Kidney capillary endothelial cell (primary cell): ENCODE measurements at regions not wholly inside any gene's neighbourhood (a gene's known extent, or its start where the extent isn't known, plus 50 kb on each side); places are given as distances from the start of the nearest gene placed in this dataset.
A peak's percentile ranks its signal among the peaks of the same experiment; 100 is the strongest.
"Not testable (repeated sequence)": the region's sequence is repeated elsewhere in the genome, so short reads cannot be mapped to it uniquely, and the experiment has no call there.

Source experiments
- DNase-seq: peaks from one replicate; pipeline ENCODE4 v3.0.0-alpha.2; 2018; ENCODE audit warnings: low spot score

- no peak for DNase-seq
These were observed 56.5 kb upstream of the ORC5 start for GRCh38 chr7:104264285-104264684.

DNA sequence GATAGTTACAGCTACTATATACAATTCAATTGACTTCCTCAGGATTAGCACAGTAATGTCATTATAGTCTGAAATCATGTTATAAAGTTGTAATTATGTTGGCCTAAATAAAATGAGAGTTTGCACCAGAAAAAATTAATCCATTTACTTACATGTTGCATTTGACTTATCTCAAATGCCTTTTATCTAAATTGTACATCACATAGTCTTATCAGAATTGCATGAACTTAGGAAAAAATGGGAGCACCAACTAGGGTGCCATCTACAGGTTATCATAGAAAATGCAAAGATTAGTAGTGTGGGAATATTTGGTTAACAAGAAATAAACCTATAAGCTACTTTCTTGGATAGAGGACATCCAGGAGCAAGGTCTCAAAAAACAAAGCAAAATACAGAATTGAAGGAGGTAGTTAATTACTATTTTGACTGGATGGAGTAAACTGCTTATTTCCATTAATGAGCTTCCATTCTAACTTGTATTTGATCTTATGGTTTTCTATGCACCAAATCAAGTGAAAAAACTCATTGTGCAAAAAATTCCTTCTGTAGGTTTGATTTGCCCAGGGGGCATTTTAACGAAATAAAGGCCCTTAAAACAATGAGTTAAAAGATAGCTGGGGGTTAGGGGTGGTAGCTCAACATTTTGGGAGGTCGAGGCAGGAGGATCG lies 60.0 kb upstream of the ORC5 start:
- peak; percentile 30 for DNase-seq

DNA sequence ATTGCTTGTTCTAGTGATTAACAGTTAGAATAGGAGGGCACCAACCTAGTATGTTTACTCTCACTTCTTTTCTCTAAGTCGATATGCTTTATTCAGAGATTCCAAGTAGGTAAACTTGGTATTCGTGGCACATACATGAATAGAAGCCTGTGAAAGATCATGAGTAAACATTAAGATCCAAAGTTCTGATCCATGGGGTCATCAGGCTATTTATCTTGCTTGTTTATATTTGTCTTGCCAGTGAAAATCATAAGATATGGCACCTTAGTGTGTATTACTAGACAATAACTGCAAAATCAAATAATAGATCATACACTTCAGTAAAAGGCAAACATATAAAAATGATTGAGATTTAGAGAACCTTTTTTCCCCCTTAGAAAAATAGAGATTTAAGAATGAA lies 56.5 kb upstream of the LHFPL3 start:
- DNase-seq: no peak

DNA sequence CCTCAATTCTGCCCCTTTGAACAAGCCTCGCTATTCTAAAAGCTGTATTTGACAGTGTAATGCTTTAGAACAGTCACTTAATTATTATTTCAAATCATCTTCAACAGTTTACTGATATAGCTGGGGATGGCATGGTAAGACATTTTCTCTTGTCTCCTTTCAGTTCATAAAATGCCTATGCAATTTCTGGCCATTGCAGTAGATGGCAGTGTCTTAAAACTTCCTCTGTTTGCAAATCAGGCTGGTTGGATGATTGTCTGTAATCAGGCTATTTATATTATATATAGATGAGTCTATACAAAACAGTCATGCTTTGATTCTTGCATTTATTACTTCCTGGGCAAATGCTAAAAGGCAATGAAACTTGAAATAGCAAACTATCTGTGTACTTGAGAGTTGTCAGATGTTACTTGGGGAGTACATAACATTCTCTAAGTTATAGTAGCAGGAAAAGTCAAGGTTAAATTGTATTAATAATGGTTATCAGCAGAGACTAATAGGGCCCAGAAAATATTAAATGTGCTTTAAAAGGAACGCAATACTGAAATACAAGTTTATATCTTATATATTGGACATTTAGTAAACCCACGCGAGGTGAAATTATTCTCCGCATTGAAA lies 55.5 kb upstream of the LHFPL3 start:
- peak; percentile 29 for DNase-seq

DNA sequence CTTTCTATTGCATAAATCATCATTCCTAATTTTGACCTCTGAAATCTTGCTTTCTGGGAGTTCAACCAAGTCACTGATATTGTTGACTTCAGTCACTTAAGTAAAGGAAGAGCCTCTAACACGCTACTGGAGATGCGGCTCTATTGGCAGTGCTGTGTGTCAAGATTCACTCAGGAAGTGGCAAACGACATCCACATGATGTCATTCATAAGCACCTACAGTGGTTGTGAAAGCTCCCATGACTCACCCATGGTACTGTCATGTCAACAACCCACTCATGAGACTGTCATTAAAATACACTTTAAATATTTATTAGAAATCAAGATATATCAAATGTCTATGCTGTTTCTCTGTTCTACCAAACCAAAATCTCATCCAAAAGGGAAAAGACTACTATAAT lies 52.5 kb upstream of the LHFPL3 start:
- no peak for DNase-seq

DNA sequence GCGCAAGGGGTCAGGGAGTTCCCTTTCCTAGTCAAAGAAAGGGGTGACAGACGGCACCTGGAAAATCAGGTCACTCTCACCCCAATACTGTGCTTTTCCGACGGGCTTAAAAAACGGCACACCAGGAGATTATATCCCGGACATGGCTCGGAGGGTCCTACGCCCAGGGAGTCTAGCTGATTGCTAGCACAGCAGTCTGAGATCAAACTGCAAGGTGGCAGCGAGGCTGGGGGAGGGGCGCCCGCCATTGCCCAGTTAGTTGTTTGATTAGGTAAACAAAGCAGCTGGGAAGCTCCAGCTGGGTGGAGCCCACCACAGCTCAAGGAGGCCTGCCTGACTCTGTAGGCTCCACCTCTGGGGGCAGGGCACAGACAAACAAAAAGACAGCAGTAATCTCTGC lies 51.7 kb upstream of the LHFPL3 start:
- not testable (repeated sequence) for DNase-seq
